GM18867 (cell line): ENCODE measurements at regions not wholly inside any gene's neighbourhood (a gene's known extent, or its start where the extent isn't known, plus 50 kb on each side); places are given as distances from the start of the nearest gene placed in this dataset.

Source experiments
- ATAC-seq: cut with Tn5 transposase; IDR thresholded peaks from one replicate; pipeline ENCODE4 v1.9.1; 2021; ENCODE audit warnings: mild to moderate bottlenecking, moderate library complexity; ENCODE audit not compliant: unreplicated experiment

GRCh38 chr14:85291731-85292130 lies 238.2 kb upstream of the FLRT2 start:
- ATAC-seq: no peak

- no peak for ATAC-seq
These were observed 236.2 kb upstream of the FLRT2 start for GRCh38 chr14:85293612-85294234.

- ATAC-seq: no peak
These were observed 234.6 kb upstream of the FLRT2 start for GRCh38 chr14:85295318-85295717.

- no peak for ATAC-seq
These were observed 233.3 kb upstream of the FLRT2 start for GRCh38 chr14:85296456-85297210.

- ATAC-seq: no peak
These were observed 229.8 kb upstream of the FLRT2 start for GRCh38 chr14:85300107-85300506.

GRCh38 chr14:85301506-85301905 lies 228.4 kb upstream of the FLRT2 start:
- no peak for ATAC-seq

- ATAC-seq: no peak
These were observed 223.9 kb upstream of the FLRT2 start for GRCh38 chr14:85306024-85306423.

GRCh38 chr14:85308531-85309300 lies 221.2 kb upstream of the FLRT2 start:
- no peak for ATAC-seq

- ATAC-seq: no peak
These were observed 219.3 kb upstream of the FLRT2 start for GRCh38 chr14:85310491-85311272.

GRCh38 chr14:85313560-85314207 lies 216.3 kb upstream of the FLRT2 start:
- no peak for ATAC-seq

- ATAC-seq: no peak
These were observed 214.7 kb upstream of the FLRT2 start for GRCh38 chr14:85315290-85315689.

- ATAC-seq: no peak
These were observed 214.1 kb upstream of the FLRT2 start for GRCh38 chr14:85315733-85316290.

GRCh38 chr14:85316701-85317410 lies 213.1 kb upstream of the FLRT2 start:
- ATAC-seq: no peak

GRCh38 chr14:85317491-85318021 lies 212.4 kb upstream of the FLRT2 start:
- no peak for ATAC-seq

GRCh38 chr14:85319101-85319500 lies 210.8 kb upstream of the FLRT2 start:
- ATAC-seq: no peak

- ATAC-seq: no peak
These were observed 209.8 kb upstream of the FLRT2 start for GRCh38 chr14:85319998-85320630.

- ATAC-seq: no peak
These were observed 204.6 kb upstream of the FLRT2 start for GRCh38 chr14:85325134-85326017.

GRCh38 chr14:85332401-85332800 lies 197.5 kb upstream of the FLRT2 start:
- no peak for ATAC-seq
